Hepatocyte (in vitro differentiated cells): ENCODE measurements at regions not wholly inside any gene's neighbourhood (a gene's known extent, or its start where the extent isn't known, plus 50 kb on each side); places are given as distances from the start of the nearest gene placed in this dataset.

ENCODE experiments used
- CTCF ChIP-seq: fragments of 200-600 bp; sonication (generic); IDR thresholded peaks from 2 replicates; pipeline ENCODE4 v1.5.1; 2016; ENCODE audit warnings: antibody characterized with exemption, mild to moderate bottlenecking; ENCODE audit not compliant: poor library complexity
- EZH2 ChIP-seq: fragments of 200-600 bp; sonication (generic); IDR thresholded peaks from 2 replicates; pipeline ENCODE4 v1.6.1; 2016; ENCODE audit warnings: antibody characterized with exemption, mild to moderate bottlenecking, borderline replicate concordance

- TF ChIP-seq CTCF: no peak
- TF ChIP-seq EZH2: no peak
These were observed 93.6 kb upstream of the GREM2 start for GRCh38 chr1:240705579-240705978.
